Activated naive CD8-positive, alpha-beta T cell treated with anti-CD3 and anti-CD28 coated beads, Interleukin-2, amount 10 ng/mL, durations not matched to agents 7 days and 5 days (primary cell): ENCODE measurements at regions not wholly inside any gene's neighbourhood (a gene's known extent, or its start where the extent isn't known, plus 50 kb on each side); places are given as distances from the start of the nearest gene placed in this dataset.
"Not testable (repeated sequence)": the region's sequence is repeated elsewhere in the genome, so short reads cannot be mapped to it uniquely, and the experiment has no call there.

Experiments used
- ATAC-seq: fragments of 150-1000 bp; cut with Tn5 transposase; one replicate; pipeline ENCODE4 v1.10.0; 2021; ENCODE audit warnings: low read depth, moderate library complexity
- POLR2A ChIA-PET: fragments of 350-600 bp; sonication (Branson Sonifier 250); formaldehyde crosslinking; loops from one replicate; lab custom pipeline; 2021; ENCODE audit warnings: antibody characterized with exemption; lab: Charles Lee
- DNase-seq: peaks from one replicate; pipeline ENCODE4 v3.0.0; 2021
- H3K27ac Mint-ChIP-seq: one replicate; pipeline ENCODE4 v1.8.0; 2022; ENCODE audit warnings: mild to moderate bottlenecking, mixed read lengths
- H3K27me3 Mint-ChIP-seq: one replicate; pipeline ENCODE4 v1.8.0; 2022; ENCODE audit warnings: mild to moderate bottlenecking, moderate library complexity, mixed read lengths
- H3K36me3 Mint-ChIP-seq: one replicate; pipeline ENCODE4 v1.8.0; 2021; ENCODE audit warnings: mild to moderate bottlenecking, mixed read lengths
- H3K4me1 Mint-ChIP-seq: one replicate; pipeline ENCODE4 v1.8.0; 2021; ENCODE audit warnings: mixed read lengths
- H3K4me3 Mint-ChIP-seq: one replicate; pipeline ENCODE4 v1.8.0; 2022; ENCODE audit warnings: mild to moderate bottlenecking, moderate library complexity, mixed read lengths
- H3K9me3 Mint-ChIP-seq: one replicate; pipeline ENCODE4 v1.8.0; 2021; ENCODE audit warnings: mixed read lengths

- no peaks in the 10 kb centered on the region for H3K27me3 Mint-ChIP-seq
- H3K4me1 Mint-ChIP-seq = no peaks in the 10 kb centered on the region
- H3K4me3 Mint-ChIP-seq = no peak overlapping the region
- no peaks in the 10 kb centered on the region for H3K9me3 Mint-ChIP-seq
- POLR2A ChIA-PET = no interaction called here
- DNase-seq (no peak), ATAC-seq (no peak)
- no peaks in the 10 kb centered on the region for H3K36me3 Mint-ChIP-seq
- H3K27ac Mint-ChIP-seq = no peak overlapping the region
Measured at GRCh38 chr7:115825456-115826115, 205.0 kb downstream of the TFEC start.

DNA sequence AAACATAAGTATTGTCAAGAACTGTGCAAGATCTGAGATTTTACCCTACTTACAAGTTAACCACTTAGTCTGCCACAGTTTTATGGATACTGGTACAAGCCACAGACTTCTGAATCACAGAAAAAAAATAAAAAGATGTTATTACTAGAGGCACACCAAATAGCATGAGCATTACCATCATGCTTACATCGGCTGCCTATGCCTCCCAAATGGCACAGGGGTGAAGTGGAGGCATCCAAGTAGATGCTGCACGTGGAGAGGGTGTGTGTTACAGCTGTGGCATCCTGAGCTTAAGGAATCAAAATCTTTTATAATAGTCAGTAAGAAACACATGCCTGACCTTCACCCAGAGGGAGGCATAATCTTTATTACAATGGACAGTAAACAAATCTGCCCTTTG is 207.8 kb downstream of the TFEC start:
- no peak for ATAC-seq
- POLR2A ChIA-PET = no interaction called here
- Mint-ChIP-seq H3K36me3 (no peaks in the 10 kb centered on the region), H3K27ac (no peak overlapping the region), H3K9me3 (no peaks in the 10 kb centered on the region), H3K4me3 (no peak overlapping the region), H3K27me3 (no peaks in the 10 kb centered on the region), H3K4me1 (no peaks in the 10 kb centered on the region)
- no peak for DNase-seq

DNA sequence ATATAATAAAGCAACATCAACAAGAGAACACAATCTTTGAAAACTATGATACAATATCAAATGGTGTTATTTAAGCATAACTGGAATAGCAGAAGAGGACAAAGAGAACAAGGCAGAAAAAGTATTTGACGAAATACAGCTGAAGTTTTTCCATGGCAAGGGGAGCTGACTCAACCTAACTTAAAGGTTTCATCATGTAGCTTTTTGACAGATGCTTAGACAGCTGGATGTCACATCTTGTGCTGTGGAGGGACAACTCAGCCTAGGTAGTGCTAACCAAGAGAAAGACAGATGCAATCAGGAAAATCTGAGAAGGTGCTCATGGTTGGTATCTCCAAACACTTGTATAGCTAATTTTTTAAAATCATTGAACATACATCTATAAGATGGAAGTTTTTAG is 208.2 kb downstream of the TFEC start:
- POLR2A ChIA-PET = no interaction called here
- ATAC-seq (no peak), DNase-seq (no peak)
- Mint-ChIP-seq H3K4me1 (no peaks in the 10 kb centered on the region), H3K4me3 (no peak overlapping the region), H3K27ac (no peak overlapping the region), H3K36me3 (no peaks in the 10 kb centered on the region), H3K27me3 (no peaks in the 10 kb centered on the region), H3K9me3 (no peaks in the 10 kb centered on the region)

DNA sequence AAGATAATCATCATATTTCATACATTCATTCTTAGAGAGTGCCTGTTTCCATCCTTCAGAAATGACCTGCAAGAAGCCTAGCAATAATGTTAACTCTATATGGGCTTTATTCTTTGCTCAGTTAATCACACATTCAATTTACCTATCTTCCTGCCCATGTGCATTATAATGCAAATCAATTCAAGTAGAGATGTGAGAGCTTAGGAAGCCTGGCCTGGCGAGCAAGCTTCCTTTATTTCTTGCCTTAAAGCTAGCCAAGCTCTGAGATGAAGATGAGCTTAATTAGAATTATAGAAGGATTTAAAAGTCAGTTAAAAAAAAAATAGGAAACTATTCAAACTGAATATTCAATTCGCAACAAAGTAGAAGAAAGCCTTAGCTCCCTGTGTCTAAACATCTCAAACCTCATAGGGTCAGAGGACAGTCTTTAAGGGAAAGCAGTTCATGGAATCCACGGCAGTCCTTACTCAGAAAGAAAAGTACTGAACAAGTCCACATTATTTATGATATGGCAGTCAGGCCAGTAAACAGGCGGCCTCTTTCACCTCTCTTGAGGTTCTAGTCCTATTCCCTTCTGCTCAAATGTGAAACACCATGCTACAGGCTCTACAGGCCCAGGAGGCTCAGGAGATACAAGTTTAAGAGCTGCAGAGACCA is 214.1 kb downstream of the TFEC start:
- H3K4me3 Mint-ChIP-seq = no peak overlapping the region
- H3K27ac Mint-ChIP-seq = no peak overlapping the region
- no peaks in the 10 kb centered on the region for H3K9me3 Mint-ChIP-seq
- DNase-seq (no peak), ATAC-seq (no peak)
- H3K36me3 Mint-ChIP-seq = no peaks in the 10 kb centered on the region
- POLR2A ChIA-PET = no interaction called here
- H3K4me1 Mint-ChIP-seq = no peaks in the 10 kb centered on the region
- no peaks in the 10 kb centered on the region for H3K27me3 Mint-ChIP-seq

- no peaks in the 10 kb centered on the region for H3K36me3 Mint-ChIP-seq
- no peak for DNase-seq
- H3K27me3 Mint-ChIP-seq = no peaks in the 10 kb centered on the region
- no peaks in the 10 kb centered on the region for H3K9me3 Mint-ChIP-seq
- ATAC-seq = no peak
- no peak overlapping the region for H3K27ac Mint-ChIP-seq
- H3K4me1 Mint-ChIP-seq = no peaks in the 10 kb centered on the region
- no peak overlapping the region for H3K4me3 Mint-ChIP-seq
- POLR2A ChIA-PET = no interaction called here
Measured at GRCh38 chr7:115812794-115813193, 217.8 kb downstream of the TFEC start.

- POLR2A ChIA-PET = no interaction called here
- no peaks in the 10 kb centered on the region for H3K9me3 Mint-ChIP-seq
- no peak overlapping the region for H3K4me3 Mint-ChIP-seq
- no peaks in the 10 kb centered on the region for H3K4me1 Mint-ChIP-seq
- DNase-seq (no peak), ATAC-seq (no peak)
- no peak overlapping the region for H3K27ac Mint-ChIP-seq
- H3K36me3 Mint-ChIP-seq = no peaks in the 10 kb centered on the region
- H3K27me3 Mint-ChIP-seq = no peaks in the 10 kb centered on the region
Measured at GRCh38 chr7:115805458-115805857, 225.1 kb downstream of the TFEC start.

DNA sequence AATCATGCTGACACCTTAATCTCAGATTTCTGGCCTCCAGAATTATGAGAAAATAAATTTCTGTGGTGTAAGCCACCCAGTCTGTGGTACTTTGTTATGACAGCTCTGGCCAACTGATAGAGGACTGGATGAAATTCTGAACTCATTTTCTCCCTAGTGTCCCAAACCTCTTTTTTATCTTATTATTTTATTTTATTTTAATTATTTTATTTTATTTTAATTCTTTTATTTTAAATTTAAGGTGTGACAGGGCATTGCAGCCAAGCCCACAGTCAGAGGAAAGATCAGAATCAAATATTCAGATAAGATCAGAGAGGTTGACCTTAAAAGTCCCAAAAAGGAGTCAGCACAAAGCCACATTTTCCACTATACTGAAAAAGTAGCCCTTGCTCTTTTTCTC is 228.1 kb downstream of the TFEC start:
- Mint-ChIP-seq H3K4me3 (no peak overlapping the region), H3K4me1 (no peaks in the 10 kb centered on the region), H3K36me3 (no peaks in the 10 kb centered on the region), H3K27me3 (peaks cover 2% of the 10 kb centered on the region), H3K9me3 (no peaks in the 10 kb centered on the region), H3K27ac (no peak overlapping the region)
- no peak for DNase-seq
- POLR2A ChIA-PET = no interaction called here
- ATAC-seq = no peak

- Mint-ChIP-seq H3K4me1 (no peaks in the 10 kb centered on the region), H3K27ac (no peak overlapping the region), H3K9me3 (no peaks in the 10 kb centered on the region), H3K27me3 (peaks cover 2% of the 10 kb centered on the region), H3K4me3 (no peak overlapping the region), H3K36me3 (no peaks in the 10 kb centered on the region)
- POLR2A ChIA-PET = no interaction called here
- DNase-seq = no peak
- ATAC-seq = no peak
Measured at GRCh38 chr7:115799430-115799829, 231.1 kb downstream of the TFEC start.

DNA sequence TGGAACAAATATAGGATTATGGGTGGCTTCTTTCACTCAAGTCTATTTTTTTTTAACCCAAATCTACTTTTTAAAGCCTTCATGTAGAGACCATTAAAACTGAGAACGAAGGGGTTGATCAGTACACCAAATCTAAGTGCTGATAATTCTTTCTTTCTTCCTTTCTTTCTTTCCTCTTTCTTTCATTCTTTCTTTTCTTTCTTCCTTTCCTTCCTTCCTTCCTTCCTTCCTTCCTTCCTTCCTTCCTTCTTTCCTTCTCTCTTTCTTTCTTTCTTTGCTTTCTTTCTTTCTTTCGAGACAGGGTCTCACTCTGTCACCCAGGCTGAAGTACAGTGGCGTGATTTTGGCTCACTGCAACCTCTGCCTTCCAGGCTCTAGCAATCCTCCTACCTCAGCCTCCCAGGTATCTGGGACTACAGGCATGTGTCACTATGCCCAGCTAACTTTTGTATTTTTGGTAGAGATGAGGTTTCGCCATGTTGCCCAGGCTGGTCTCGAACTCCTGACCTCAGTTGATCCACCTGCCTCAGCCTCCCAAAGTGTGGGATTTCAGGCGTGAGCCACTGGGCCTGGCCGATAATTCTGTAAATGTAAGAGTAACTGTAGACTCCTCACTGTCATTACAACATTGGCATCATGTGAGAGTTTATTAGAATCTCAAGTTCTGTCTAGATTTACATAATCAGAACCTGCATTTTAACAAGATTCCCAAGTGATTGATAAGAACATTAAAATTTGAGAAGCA is 236.4 kb downstream of the TFEC start:
- no peaks in the 10 kb centered on the region for H3K4me1 Mint-ChIP-seq
- no peaks in the 10 kb centered on the region for H3K27me3 Mint-ChIP-seq
- H3K9me3 Mint-ChIP-seq = peaks cover 3% of the 10 kb centered on the region
- no peak overlapping the region for H3K4me3 Mint-ChIP-seq
- H3K36me3 Mint-ChIP-seq = no peaks in the 10 kb centered on the region
- no peak overlapping the region for H3K27ac Mint-ChIP-seq
- DNase-seq (no peak), ATAC-seq (no peak)
- POLR2A ChIA-PET = no interaction called here

DNA sequence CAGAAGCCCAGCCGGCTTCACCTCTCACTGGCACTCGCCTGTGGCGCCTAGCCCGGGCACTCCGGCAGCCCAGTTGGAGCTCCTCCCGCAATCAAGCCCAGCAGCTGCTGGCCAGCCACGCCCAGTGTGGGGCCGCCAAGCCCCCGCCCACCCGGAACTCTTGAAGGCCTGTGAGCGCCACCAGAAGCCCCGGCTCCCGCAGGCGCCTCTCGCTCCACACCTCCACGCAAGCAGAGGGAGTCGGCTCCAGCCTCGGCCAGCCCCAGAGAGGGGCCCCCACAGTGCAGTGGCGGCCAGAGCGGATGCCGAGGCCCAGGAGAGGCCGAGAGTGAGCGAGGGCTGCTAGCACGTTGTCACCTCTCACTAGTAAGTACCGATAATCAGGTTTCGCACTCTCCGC is 240.7 kb downstream of the TFEC start:
- DNase-seq (no peak), ATAC-seq (no peak)
- H3K9me3 Mint-ChIP-seq = peaks cover 3% of the 10 kb centered on the region
- H3K4me1 Mint-ChIP-seq = no peaks in the 10 kb centered on the region
- H3K36me3 Mint-ChIP-seq = no peaks in the 10 kb centered on the region
- H3K27me3 Mint-ChIP-seq = no peaks in the 10 kb centered on the region
- POLR2A ChIA-PET = no interaction called here
- no peak overlapping the region for H3K27ac Mint-ChIP-seq
- no peak overlapping the region for H3K4me3 Mint-ChIP-seq

GRCh38 chr7:115789473-115789872 is 241.1 kb downstream of the TFEC start:
- H3K4me3 Mint-ChIP-seq, DNase-seq, H3K27ac Mint-ChIP-seq, H3K4me1 Mint-ChIP-seq, H3K9me3 Mint-ChIP-seq, POLR2A ChIA-PET, H3K36me3 Mint-ChIP-seq, H3K27me3 Mint-ChIP-seq, ATAC-seq: not testable (repeated sequence)

DNA sequence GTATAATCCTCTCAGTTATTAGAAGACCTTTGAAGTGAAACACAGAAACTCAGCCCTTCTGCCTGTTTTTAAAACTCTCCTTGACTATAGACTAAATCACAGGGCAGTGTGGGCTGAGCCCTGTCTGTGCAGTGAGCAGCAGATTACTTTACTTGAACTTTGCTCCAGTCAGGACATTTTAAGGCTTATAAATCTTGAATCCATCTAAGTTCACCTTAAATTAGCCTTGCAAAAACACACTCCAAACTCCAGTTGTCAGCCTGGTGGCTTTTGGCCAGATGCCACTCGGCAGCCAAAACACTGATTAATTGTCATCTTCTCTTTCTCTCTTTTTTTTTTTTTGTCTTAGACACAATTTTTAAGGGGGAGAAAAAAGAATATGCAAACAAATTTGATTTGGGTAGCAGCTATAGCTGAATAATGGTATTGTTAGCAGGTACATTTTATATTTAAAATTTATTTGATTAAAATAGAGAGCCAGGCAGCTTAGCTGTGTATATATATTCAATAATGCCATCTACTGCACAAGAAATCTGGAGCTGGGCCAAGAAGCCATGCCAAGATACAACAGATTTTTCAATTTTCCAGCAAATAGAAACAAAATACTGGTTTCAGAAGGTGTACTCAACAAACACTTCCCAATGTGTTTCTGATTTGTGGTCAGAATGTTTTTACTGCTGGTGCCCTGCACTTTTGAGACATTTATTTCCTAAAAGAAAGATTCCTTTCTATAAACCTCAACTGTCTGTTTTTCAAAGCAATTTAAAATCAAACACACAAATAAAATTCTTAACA is 247.7 kb downstream of the TFEC start:
- Mint-ChIP-seq H3K4me1 (no peaks in the 10 kb centered on the region), H3K9me3 (no peaks in the 10 kb centered on the region), H3K27ac (no peak overlapping the region), H3K4me3 (no peak overlapping the region), H3K27me3 (no peaks in the 10 kb centered on the region), H3K36me3 (no peaks in the 10 kb centered on the region)
- no peak for DNase-seq
- no peak for ATAC-seq
- POLR2A ChIA-PET = no interaction called here

- no peak overlapping the region for H3K4me3 Mint-ChIP-seq
- no peak for DNase-seq
- no peaks in the 10 kb centered on the region for H3K36me3 Mint-ChIP-seq
- no peak overlapping the region for H3K27ac Mint-ChIP-seq
- H3K9me3 Mint-ChIP-seq = no peaks in the 10 kb centered on the region
- POLR2A ChIA-PET = no interaction called here
- ATAC-seq = no peak
- H3K4me1 Mint-ChIP-seq = no peaks in the 10 kb centered on the region
- H3K27me3 Mint-ChIP-seq = no peaks in the 10 kb centered on the region
Measured at GRCh38 chr7:115779561-115779960, 251.0 kb downstream of the TFEC start.
